B cell (primary cell): ENCODE measurements at regions not wholly inside any gene's neighbourhood (a gene's known extent, or its start where the extent isn't known, plus 50 kb on each side); places are given as distances from the start of the nearest gene placed in this dataset.

Experiments
- ATAC-seq: fragments of 200-7000 bp; cut with Tn5 transposase; one replicate; pipeline ENCODE4 v1.10.0; 2021; ENCODE audit warnings: low read depth, mild to moderate bottlenecking, moderate number of reproducible peaks, moderate library complexity
- CTCF ChIA-PET: fragments of 350-600 bp; sonication (Branson Sonifier 250); formaldehyde crosslinking; loops from one replicate; lab custom pipeline; 2021; ENCODE audit warnings: antibody characterized with exemption, inconsistent platforms; lab: Charles Lee
- POLR2A ChIA-PET: fragments of 350-600 bp; sonication (Branson Sonifier 250); formaldehyde crosslinking; loops from one replicate; lab custom pipeline; 2021; ENCODE audit warnings: antibody characterized with exemption; lab: Charles Lee
- DNase-seq: peaks from one replicate; pipeline ENCODE4 v3.0.0; 2013
- H2AFZ ChIP-seq: 2 replicates; pipeline ENCODE4 v1.6.1; 2012; ENCODE audit warnings: mild to moderate bottlenecking, low read depth, low read length; ENCODE audit not compliant: insufficient read depth, poor library complexity, severe bottlenecking
- H3K27ac ChIP-seq, 2 donors: 1 replicate in 1 of 2; 2 replicates in 1 of 2; pipeline ENCODE4 v1.5.1; 2012 to 2013; ENCODE audit warnings: low read length in 2 of 2, mild to moderate bottlenecking in 2 of 2, moderate library complexity in 1 of 2
- H3K27me3 ChIP-seq, 4 experiments: fragments of 200-600 bp in 1 of 4; sonication (generic) in 1 of 4; replicated peaks in 1 of 4; 1 replicate in 2 of 4; 2 replicates in 2 of 4; pipeline versions ENCODE4 v1.6.1 to v1.7.0; 2013 to 2016; ENCODE audit warnings: low read length in 3 of 4, mild to moderate bottlenecking in 2 of 4, mixed read lengths in 1 of 4, moderate library complexity in 1 of 4; ENCODE audit not compliant: insufficient read depth in 4 of 4, control insufficient read depth in 3 of 4; ENCODE audit errors: control extremely low read depth in 1 of 4
- H3K36me3 ChIP-seq, 2 experiments: replicated peaks in 1 of 2; 1 replicate in 1 of 2; 2 replicates in 1 of 2; pipeline versions ENCODE4 v1.6.1 to v1.7.1; 2013; ENCODE audit warnings: low read length in 1 of 2; ENCODE audit not compliant: insufficient read depth in 2 of 2, control insufficient read depth in 1 of 2; ENCODE audit errors: control extremely low read depth in 1 of 2, extremely low read depth in 1 of 2
- H3K4me1 ChIP-seq, 2 donors: fragments of 200-600 bp in 1 of 2; sonication (generic) in 1 of 2; 1 replicate in 1 of 2; 2 replicates in 1 of 2; pipeline versions ENCODE4 v1.5.1 to v1.6.1; 2013 to 2017; ENCODE audit warnings: low read length in 2 of 2; ENCODE audit not compliant: control insufficient read depth in 2 of 2, insufficient read depth in 2 of 2
- H3K4me2 ChIP-seq: replicated peaks from 2 replicates; pipeline ENCODE3; 2012; ENCODE audit warnings: mild to moderate bottlenecking, low read depth, low read length; ENCODE audit not compliant: poor library complexity, severe bottlenecking
- H3K4me3 ChIP-seq, 5 experiments: fragments of 200-600 bp in 1 of 5; sonication (generic) in 1 of 5; 1 replicate in 3 of 5; 2 replicates in 2 of 5; pipeline versions ENCODE4 v1.5.1 to v1.7.0; 2011 to 2016; ENCODE audit warnings: low read length in 4 of 5, mild to moderate bottlenecking in 4 of 5, low read depth in 2 of 5, control low read depth in 1 of 5, moderate library complexity in 1 of 5; ENCODE audit not compliant: insufficient read depth in 1 of 5; ENCODE audit errors: control extremely low read depth in 1 of 5, extremely low read depth in 1 of 5
- H3K79me2 ChIP-seq: fragments of 200-600 bp; sonication (generic); one replicate; pipeline ENCODE4 v1.6.0; 2016; ENCODE audit warnings: low read length; ENCODE audit not compliant: control insufficient read depth, insufficient read depth
- H3K9ac ChIP-seq: fragments of 200-600 bp; sonication (generic); 2 replicates; pipeline ENCODE4 v1.6.1; 2017; ENCODE audit warnings: mild to moderate bottlenecking, low read length, moderate library complexity
- H3K9me3 ChIP-seq, 3 donors: one replicate each; pipeline versions ENCODE4 v1.6.1 to v1.7.1; 2013; ENCODE audit warnings: low read length in 2 of 3; ENCODE audit not compliant: control insufficient read depth in 2 of 3, insufficient read depth in 1 of 3; ENCODE audit errors: control extremely low read depth in 1 of 3
- H4K20me1 ChIP-seq: 2 replicates; pipeline ENCODE4 v1.6.0; 2012; ENCODE audit warnings: mild to moderate bottlenecking, low read length; ENCODE audit not compliant: insufficient read depth, control insufficient read depth, poor library complexity, severe bottlenecking
- H3K27ac Mint-ChIP-seq: one replicate; pipeline ENCODE4 v1.8.0; 2021; ENCODE audit warnings: mixed read lengths
- H3K27me3 Mint-ChIP-seq: one replicate; pipeline ENCODE4 v1.8.0; 2021; ENCODE audit warnings: mixed read lengths
- H3K4me1 Mint-ChIP-seq: one replicate; pipeline ENCODE4 v1.8.0; 2021; ENCODE audit warnings: mixed read lengths
- H3K4me3 Mint-ChIP-seq: one replicate; pipeline ENCODE4 v1.8.0; 2021; ENCODE audit warnings: mixed read lengths
- H3K9me3 Mint-ChIP-seq: one replicate; pipeline ENCODE4 v1.8.0; 2022; ENCODE audit warnings: mixed read lengths; ENCODE audit not compliant: insufficient read depth
- EZH2 ChIP-seq: IDR thresholded peaks from 2 replicates; pipeline ENCODE4 v1.6.1; 2012; ENCODE audit warnings: borderline replicate concordance, low read depth, mild to moderate bottlenecking, moderate library complexity, low read length; ENCODE audit not compliant: insufficient read depth, poor library complexity, severe bottlenecking
- WGBS: methylation state at CpG from one replicate; pipeline ENCODE4 v1.1.5; 2013; ENCODE audit warnings: missing lambda C conversion rate; ENCODE audit not compliant: insufficient coverage; 5-methylcytosine and 5-hydroxymethylcytosine counted together
- intact Hi-C: fragments of 100-400 bp; cut with micrococcal nuclease; formaldehyde crosslinking; loops from one replicate; pipeline ENCODE4 v1.10.0; 2022
- TF ChIP-seq, protein P1 (sequence below): fragments of 200-600 bp; IDR thresholded peaks from one replicate; pipeline ENCODE4 v1.8.0; 2022; ENCODE audit warnings: antibody characterized with exemption, mild to moderate bottlenecking

DNA sequence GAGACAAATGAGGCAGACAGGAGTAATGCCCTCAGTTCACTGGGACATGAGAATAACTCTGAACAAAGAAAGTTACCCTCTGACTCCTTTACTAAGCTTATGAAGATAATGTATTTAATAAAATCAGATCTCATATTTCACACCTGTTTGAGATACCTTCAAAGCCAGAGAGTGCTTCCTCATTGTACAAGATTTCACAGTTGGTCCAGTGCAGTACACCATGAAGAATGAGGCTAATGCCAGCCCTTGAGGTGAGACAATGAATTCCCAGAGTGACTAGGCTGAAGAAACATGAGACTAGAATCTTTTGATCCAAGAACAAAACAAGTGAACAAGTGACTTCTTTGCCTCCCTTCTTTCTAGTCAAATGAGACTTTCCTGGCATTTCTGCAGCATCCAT lies 1133.8 kb downstream of the TUSC7 start:
- H3K4me3 Mint-ChIP-seq = no peak overlapping the region
- H3K4me1 ChIP-seq = no peaks in the 10 kb centered on the region
- no peaks in the 10 kb centered on the region for H3K9me3 ChIP-seq
- ATAC-seq (no peak), DNase-seq (no peak)
- H3K27me3 ChIP-seq = no peaks in the 10 kb centered on the region
- H3K79me2 ChIP-seq = no peaks in the 10 kb centered on the region
- ChIA-PET CTCF (no interaction called here), POLR2A (no interaction called here)
- H3K27ac ChIP-seq = no peak overlapping the region
- no peaks in the 10 kb centered on the region for H3K4me1 Mint-ChIP-seq
- no peaks in the 10 kb centered on the region for H3K36me3 ChIP-seq
- no peak overlapping the region for H3K4me3 ChIP-seq
- H3K27me3 Mint-ChIP-seq = no peaks in the 10 kb centered on the region
- H3K9me3 Mint-ChIP-seq = no peaks in the 10 kb centered on the region
- no peaks in the 10 kb centered on the region for H4K20me1 ChIP-seq
- no peak overlapping the region for H3K4me2 ChIP-seq
- H3K9ac ChIP-seq = no peak overlapping the region
- intact Hi-C loops = no loop called here
- TF ChIP-seq, protein P1, sequence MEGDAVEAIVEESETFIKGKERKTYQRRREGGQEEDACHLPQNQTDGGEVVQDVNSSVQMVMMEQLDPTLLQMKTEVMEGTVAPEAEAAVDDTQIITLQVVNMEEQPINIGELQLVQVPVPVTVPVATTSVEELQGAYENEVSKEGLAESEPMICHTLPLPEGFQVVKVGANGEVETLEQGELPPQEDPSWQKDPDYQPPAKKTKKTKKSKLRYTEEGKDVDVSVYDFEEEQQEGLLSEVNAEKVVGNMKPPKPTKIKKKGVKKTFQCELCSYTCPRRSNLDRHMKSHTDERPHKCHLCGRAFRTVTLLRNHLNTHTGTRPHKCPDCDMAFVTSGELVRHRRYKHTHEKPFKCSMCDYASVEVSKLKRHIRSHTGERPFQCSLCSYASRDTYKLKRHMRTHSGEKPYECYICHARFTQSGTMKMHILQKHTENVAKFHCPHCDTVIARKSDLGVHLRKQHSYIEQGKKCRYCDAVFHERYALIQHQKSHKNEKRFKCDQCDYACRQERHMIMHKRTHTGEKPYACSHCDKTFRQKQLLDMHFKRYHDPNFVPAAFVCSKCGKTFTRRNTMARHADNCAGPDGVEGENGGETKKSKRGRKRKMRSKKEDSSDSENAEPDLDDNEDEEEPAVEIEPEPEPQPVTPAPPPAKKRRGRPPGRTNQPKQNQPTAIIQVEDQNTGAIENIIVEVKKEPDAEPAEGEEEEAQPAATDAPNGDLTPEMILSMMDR = no peak
- TF ChIP-seq EZH2 = no peak
- no peak overlapping the region for H3K27ac Mint-ChIP-seq
- H2AFZ ChIP-seq = no peak overlapping the region

DNA sequence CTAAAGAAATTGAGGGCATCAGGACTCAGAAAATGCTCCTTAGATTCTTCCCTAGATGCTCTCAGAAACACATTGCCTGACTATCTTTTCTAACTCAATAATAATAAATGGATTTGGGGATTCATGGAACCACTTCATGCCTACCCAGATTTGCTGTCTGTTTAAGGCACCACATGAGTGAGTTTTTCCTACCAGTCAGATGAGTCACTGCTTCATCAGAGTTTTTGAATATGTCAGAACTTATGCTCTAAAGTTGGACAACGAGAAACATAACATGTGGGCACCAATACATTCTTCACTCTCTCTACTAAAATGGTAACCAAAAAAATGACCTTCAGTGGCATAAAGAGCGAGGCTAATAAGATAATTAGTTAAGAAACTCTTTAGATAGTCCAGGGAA lies 1135.1 kb downstream of the TUSC7 start:
- no peaks in the 10 kb centered on the region for H3K79me2 ChIP-seq
- ChIA-PET CTCF (no interaction called here), POLR2A (no interaction called here)
- intact Hi-C loops = no loop called here
- WGBS = no CpG with 5 or more reads among the region's 2 CpGs
- no peaks in the 10 kb centered on the region for H3K36me3 ChIP-seq
- no peaks in the 10 kb centered on the region for H3K27me3 ChIP-seq
- H3K4me2 ChIP-seq = no peak overlapping the region
- H3K9me3 ChIP-seq = no peaks in the 10 kb centered on the region
- no peak for TF ChIP-seq EZH2
- TF ChIP-seq, protein P1 = no peak
- H2AFZ ChIP-seq = no peak overlapping the region
- no peaks in the 10 kb centered on the region for H3K4me1 Mint-ChIP-seq
- H4K20me1 ChIP-seq = no peaks in the 10 kb centered on the region
- no peaks in the 10 kb centered on the region for H3K27me3 Mint-ChIP-seq
- H3K9me3 Mint-ChIP-seq = no peaks in the 10 kb centered on the region
- H3K27ac ChIP-seq = no peak overlapping the region
- no peak for DNase-seq
- H3K4me3 Mint-ChIP-seq = no peak overlapping the region
- H3K9ac ChIP-seq = no peak overlapping the region
- H3K4me3 ChIP-seq = no peak overlapping the region
- no peak for ATAC-seq
- H3K27ac Mint-ChIP-seq = no peak overlapping the region
- no peaks in the 10 kb centered on the region for H3K4me1 ChIP-seq
